HCT116 (cell line): ENCODE measurements at regions not wholly inside any gene's neighbourhood (a gene's known extent, or its start where the extent isn't known, plus 50 kb on each side); places are given as distances from the start of the nearest gene placed in this dataset.

Source experiments
- ATAC-seq: fragments of 200-7000 bp; cut with Tn5 transposase; 2 replicates; pipeline ENCODE4 v1.9.1; 2020; ENCODE audit warnings: mild to moderate bottlenecking, moderate library complexity
- BruUV-seq: library from RNA; stranded (reverse); fragments of 400-500 nt; replicated peaks from 2 replicates; lab custom pipeline; 2021; lab: Mats Ljungman, UMichigan
- CTCF ChIA-PET: fragments of 300-600 bp; sonication (Branson Sonifier 250); formaldehyde crosslinking; loops from one replicate; lab custom pipeline; 2021; ENCODE audit warnings: antibody characterized with exemption; lab: Charles Lee
- POLR2A ChIA-PET: fragments of 300-600, 350-600 bp; sonication (Branson Sonifier 250); formaldehyde crosslinking; loops from one replicate; lab custom pipeline; 2021; ENCODE audit warnings: antibody characterized with exemption; lab: Charles Lee
- RAD21 ChIA-PET, 2 experiments: fragments of 300-600 bp; sonication (Branson Sonifier 250); formaldehyde crosslinking; loops; one replicate each; lab custom pipeline; 2023; ENCODE audit warnings: low total read pairs in 2 of 2; ENCODE audit not compliant: uncharacterized antibody in 2 of 2, unreplicated experiment in 2 of 2, low non-redundant PET in 1 of 2; lab: Charles Lee
- DNase-seq: peaks from one replicate; pipeline ENCODE4 v3.0.0-alpha.2; 2010; ENCODE audit warnings: low read depth, low spot score
- H2AFZ ChIP-seq: fragments of 200-600 bp; shearing (Covaris generic), sonication (generic); 2 replicates; pipeline ENCODE4 v1.6.1; 2017; ENCODE audit warnings: low read depth, mixed run types, mixed read lengths, antibody characterized with exemption, low read length; ENCODE audit not compliant: poor library complexity, severe bottlenecking
- H3K27ac ChIP-seq: 2 replicates; pipeline ENCODE4 v1.5.1; 2012; ENCODE audit warnings: low read depth, low read length
- H3K27me3 ChIP-seq: fragments of 200-600 bp; sonication (generic); 2 replicates; pipeline ENCODE4 v1.6.1; 2016; ENCODE audit warnings: mixed run types, low read length, mixed read lengths; ENCODE audit not compliant: insufficient read depth
- H3K36me3 ChIP-seq, 2 experiments: fragments of 200-500 bp in 1 of 2; fragments of 200-600 bp in 1 of 2; sonication (Bioruptor generic) in 1 of 2; sonication (generic) in 1 of 2; 2 replicates each; pipeline versions ENCODE4 v1.5.1 to v1.6.1; 2014 to 2016; ENCODE audit warnings: low read length in 2 of 2, inconsistent platforms in 1 of 2, mixed read lengths in 1 of 2, mixed run types in 1 of 2; ENCODE audit not compliant: insufficient read depth in 2 of 2, control insufficient read depth in 1 of 2
- H3K4me1 ChIP-seq, 2 experiments: fragments of 200-600 bp in 1 of 2; sonication (generic) in 1 of 2; 2 replicates each; pipeline versions ENCODE4 v1.5.1 to v1.6.1; 2012 to 2017; ENCODE audit warnings: low read length in 2 of 2, inconsistent platforms in 1 of 2, mild to moderate bottlenecking in 1 of 2, mixed read lengths in 1 of 2, mixed run types in 1 of 2, moderate library complexity in 1 of 2; ENCODE audit not compliant: insufficient read depth in 2 of 2, control insufficient read depth in 1 of 2
- H3K4me2 ChIP-seq: fragments of 200-600 bp; sonication (generic); 2 replicates; pipeline ENCODE4 v1.6.1; 2017; ENCODE audit warnings: mixed run types, low read length, mixed read lengths
- H3K4me3 ChIP-seq, 2 experiments: fragments of 200-600 bp in 1 of 2; sonication (generic) in 1 of 2; replicated peaks in 1 of 2; 2 replicates each; pipeline ENCODE4 v1.5.1; 2011 to 2016; ENCODE audit warnings: low read length in 2 of 2, control low read depth in 1 of 2, low read depth in 1 of 2, mild to moderate bottlenecking in 1 of 2, mixed read lengths in 1 of 2, mixed run types in 1 of 2
- H3K79me2 ChIP-seq: fragments of 200-600 bp; sonication (generic); 2 replicates; pipeline ENCODE4 v1.6.1; 2017; ENCODE audit warnings: mild to moderate bottlenecking, mixed run types, low read length, moderate library complexity, mixed read lengths; ENCODE audit not compliant: insufficient read depth
- H3K9ac ChIP-seq: fragments of 200-600 bp; sonication (generic); 2 replicates; pipeline ENCODE4 v1.6.1; 2016; ENCODE audit warnings: low read length, mixed read lengths
- H3K9me2 ChIP-seq: fragments of 200-600 bp; sonication (generic), shearing (Covaris generic); 2 replicates; pipeline ENCODE4 v1.6.1; 2017; ENCODE audit warnings: mixed run types, mild to moderate bottlenecking, moderate library complexity; ENCODE audit not compliant: insufficient read depth
- H3K9me3 ChIP-seq, 2 experiments: fragments of 200-500 bp in 1 of 2; fragments of 200-600 bp in 1 of 2; sonication (Bioruptor generic) in 1 of 2; sonication (generic) in 1 of 2; 2 replicates each; pipeline ENCODE4 v1.6.1; 2014 to 2017; ENCODE audit warnings: low read length in 2 of 2, mixed read lengths in 2 of 2, inconsistent platforms in 1 of 2, low read depth in 1 of 2, mild to moderate bottlenecking in 1 of 2, mixed run types in 1 of 2, moderate library complexity in 1 of 2; ENCODE audit not compliant: control insufficient read depth in 1 of 2, insufficient read depth in 1 of 2
- H4K20me1 ChIP-seq: fragments of 200-600 bp; sonication (generic), shearing (Covaris generic); 2 replicates; pipeline ENCODE4 v1.6.1; 2017; ENCODE audit warnings: mixed run types, mild to moderate bottlenecking, moderate library complexity; ENCODE audit not compliant: insufficient read depth
- FOSL1 ChIP-seq: IDR thresholded peaks from 2 replicates; pipeline ENCODE4 v1.6.1; 2012; ENCODE audit warnings: low read depth
- JUND ChIP-seq: IDR thresholded peaks from 2 replicates; pipeline ENCODE4 v1.6.1; 2012
- MAX ChIP-seq: IDR thresholded peaks from 2 replicates; pipeline ENCODE4 v1.6.1; 2012
- POLR2A ChIP-seq: IDR thresholded peaks from 2 replicates; pipeline ENCODE4 v1.7.0; 2011; ENCODE audit warnings: borderline replicate concordance; ENCODE audit not compliant: insufficient read depth, insufficient read length; ENCODE audit errors: extremely low read depth
- POLR2AphosphoS5 ChIP-seq: IDR thresholded peaks from 2 replicates; pipeline ENCODE4 v1.6.1; 2011; ENCODE audit warnings: mild to moderate bottlenecking, low read depth, low read length, moderate library complexity
- RAD21 ChIP-seq: IDR thresholded peaks from 2 replicates; pipeline ENCODE4 v1.6.1; 2012; ENCODE audit warnings: low read depth, mild to moderate bottlenecking
- REST ChIP-seq: IDR thresholded peaks from 2 replicates; pipeline ENCODE4 v1.6.1; 2012; ENCODE audit warnings: low read depth
- SIN3A ChIP-seq: IDR thresholded peaks from 2 replicates; pipeline ENCODE4 v1.6.1; 2012; ENCODE audit warnings: low read depth
- SRF ChIP-seq: IDR thresholded peaks from 2 replicates; pipeline ENCODE4 v1.6.1; 2012; ENCODE audit warnings: low read depth
- YY1 ChIP-seq: IDR thresholded peaks from 2 replicates; pipeline ENCODE4 v1.6.1; 2011; ENCODE audit warnings: low read length, low read depth, moderate library complexity, mild to moderate bottlenecking; ENCODE audit not compliant: insufficient replicate concordance; ENCODE audit errors: extremely low read depth
- ZFX ChIP-seq: fragments of 450-650 bp; IDR thresholded peaks from 2 replicates; pipeline ENCODE4 v1.6.1; 2017
- ZNF274 ChIP-seq: fragments of 200-500 bp; sonication (Bioruptor generic); IDR thresholded peaks from 2 replicates; pipeline ENCODE4 v1.6.1; 2014; ENCODE audit warnings: mild to moderate bottlenecking, low read depth, low read length, inconsistent platforms
- intact Hi-C: fragments of 100-400 bp; cut with micrococcal nuclease; formaldehyde crosslinking; loops from 2 replicates; pipeline ENCODE4 v1.10.0; 2022
- TF ChIP-seq, protein P1 (sequence below): IDR thresholded peaks from 2 replicates; pipeline ENCODE4 v1.6.1; 2012
- TF ChIP-seq, protein P2 (sequence below): IDR thresholded peaks from 2 replicates; pipeline ENCODE4 v1.6.1; 2011; ENCODE audit warnings: mild to moderate bottlenecking, low read length, moderate library complexity; ENCODE audit not compliant: insufficient replicate concordance; ENCODE audit errors: extremely low read depth

GRCh38 chr5:165360366-165360765, 1854.9 kb downstream of the MAT2B start:
- no peak for ATAC-seq
- no peak overlapping the region for H2AFZ ChIP-seq
- H3K9ac ChIP-seq: no peak overlapping the region
- DNase-seq: no peak
- H3K36me3 ChIP-seq: no peaks in the 10 kb centered on the region
- POLR2A ChIA-PET: no interaction called here
- H4K20me1 ChIP-seq: no peaks in the 10 kb centered on the region
- H3K9me2 ChIP-seq: no peaks in the 10 kb centered on the region
- CTCF ChIA-PET: no interaction called here
- H3K4me1 ChIP-seq: no peaks in the 10 kb centered on the region
- RAD21 ChIA-PET: no interaction called here
- no TSS peak for BruUV-seq
- no peak overlapping the region for H3K27ac ChIP-seq
- TF ChIP-seq, protein P1, sequence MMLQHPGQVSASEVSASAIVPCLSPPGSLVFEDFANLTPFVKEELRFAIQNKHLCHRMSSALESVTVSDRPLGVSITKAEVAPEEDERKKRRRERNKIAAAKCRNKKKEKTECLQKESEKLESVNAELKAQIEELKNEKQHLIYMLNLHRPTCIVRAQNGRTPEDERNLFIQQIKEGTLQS: no peak
- TF ChIP-seq RAD21: no peak
- no peak for TF ChIP-seq SRF
- TF ChIP-seq YY1: no peak
- no peak for TF ChIP-seq ZNF274
- no peak for TF ChIP-seq POLR2AphosphoS5
- no peak for TF ChIP-seq SIN3A
- H3K27me3 ChIP-seq: no peaks in the 10 kb centered on the region
- H3K9me3 ChIP-seq: peaks cover 14 to 30% of the 10 kb centered on the region in 2 experiments; a peak in 3 of 4 replicates
- H3K4me2 ChIP-seq: no peak overlapping the region
- intact Hi-C loops: no loop called here
- H3K79me2 ChIP-seq: no peaks in the 10 kb centered on the region
- no peak overlapping the region for H3K4me3 ChIP-seq

GRCh38 chr5:165360784-165361542, 1855.5 kb downstream of the MAT2B start:
- no peaks in the 10 kb centered on the region for H4K20me1 ChIP-seq
- RAD21 ChIA-PET: no interaction called here
- H3K4me3 ChIP-seq: no peak overlapping the region
- no peaks in the 10 kb centered on the region for H3K4me1 ChIP-seq
- H3K36me3 ChIP-seq: no peaks in the 10 kb centered on the region
- no peak overlapping the region for H3K4me2 ChIP-seq
- no peak overlapping the region for H3K27ac ChIP-seq
- intact Hi-C loops: no loop called here
- no TSS peak for BruUV-seq
- ATAC-seq: no peak
- H3K79me2 ChIP-seq: no peaks in the 10 kb centered on the region
- H3K27me3 ChIP-seq: no peaks in the 10 kb centered on the region
- H3K9me2 ChIP-seq: no peaks in the 10 kb centered on the region
- CTCF ChIA-PET: no interaction called here
- DNase-seq: no peak
- peaks cover 14 to 27% of the 10 kb centered on the region in 2 experiments; a peak in 3 of 4 replicates for H3K9me3 ChIP-seq
- POLR2A ChIA-PET: no interaction called here
- no peak overlapping the region for H2AFZ ChIP-seq
- H3K9ac ChIP-seq: no peak overlapping the region
- no peak for TF ChIP-seq ZFX
- TF ChIP-seq JUND: no peak
- no peak for TF ChIP-seq MAX
- no peak for TF ChIP-seq YY1
- TF ChIP-seq POLR2A: no peak
- no peak for TF ChIP-seq FOSL1
- no peak for TF ChIP-seq REST
- no peak for TF ChIP-seq RAD21
- TF ChIP-seq SRF: no peak
- TF ChIP-seq, protein P1: no peak
- TF ChIP-seq, protein P2, sequence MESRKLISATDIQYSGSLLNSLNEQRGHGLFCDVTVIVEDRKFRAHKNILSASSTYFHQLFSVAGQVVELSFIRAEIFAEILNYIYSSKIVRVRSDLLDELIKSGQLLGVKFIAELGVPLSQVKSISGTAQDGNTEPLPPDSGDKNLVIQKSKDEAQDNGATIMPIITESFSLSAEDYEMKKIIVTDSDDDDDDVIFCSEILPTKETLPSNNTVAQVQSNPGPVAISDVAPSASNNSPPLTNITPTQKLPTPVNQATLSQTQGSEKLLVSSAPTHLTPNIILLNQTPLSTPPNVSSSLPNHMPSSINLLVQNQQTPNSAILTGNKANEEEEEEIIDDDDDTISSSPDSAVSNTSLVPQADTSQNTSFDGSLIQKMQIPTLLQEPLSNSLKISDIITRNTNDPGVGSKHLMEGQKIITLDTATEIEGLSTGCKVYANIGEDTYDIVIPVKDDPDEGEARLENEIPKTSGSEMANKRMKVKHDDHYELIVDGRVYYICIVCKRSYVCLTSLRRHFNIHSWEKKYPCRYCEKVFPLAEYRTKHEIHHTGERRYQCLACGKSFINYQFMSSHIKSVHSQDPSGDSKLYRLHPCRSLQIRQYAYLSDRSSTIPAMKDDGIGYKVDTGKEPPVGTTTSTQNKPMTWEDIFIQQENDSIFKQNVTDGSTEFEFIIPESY: no peak
